Psoas muscle (tissue), 7 donors: ENCODE measurements at regions not wholly inside any gene's neighbourhood (a gene's known extent, or its start where the extent isn't known, plus 50 kb on each side); places are given as distances from the start of the nearest gene placed in this dataset.

Experiments
- ATAC-seq, 4 donors: fragments of 200-7000 bp; cut with Tn5 transposase; one replicate each; pipeline ENCODE4 v1.9.1; 2020; ENCODE audit warnings: moderate library complexity in 3 of 4, mild to moderate bottlenecking in 2 of 4
- DNase-seq, 2 donors: peaks; one replicate each; pipeline ENCODE4 v3.0.0-alpha.2; 2020
- H3K27ac ChIP-seq: fragments of 200-600 bp; one replicate; pipeline ENCODE4 v1.8.0; 2022
- H3K27me3 ChIP-seq, 3 donors: fragments of 200-600 bp in 1 of 3; one replicate each; pipeline versions ENCODE4 v1.6.1 to v1.8.0; 2013 to 2022; ENCODE audit warnings: low read length in 2 of 3, mild to moderate bottlenecking in 2 of 3, moderate library complexity in 1 of 3; ENCODE audit not compliant: insufficient read depth in 3 of 3
- H3K36me3 ChIP-seq, 2 donors: fragments of 200-600 bp in 1 of 2; one replicate each; pipeline versions ENCODE4 v1.6.1 to v1.8.0; 2013 to 2022; ENCODE audit warnings: low read depth in 1 of 2, mild to moderate bottlenecking in 1 of 2, moderate library complexity in 1 of 2; ENCODE audit not compliant: insufficient read depth in 1 of 2
- H3K4me1 ChIP-seq: fragments of 200-600 bp; one replicate; pipeline ENCODE4 v1.8.0; 2022
- H3K4me3 ChIP-seq: fragments of 200-600 bp; one replicate; pipeline ENCODE4 v1.8.0; 2022; ENCODE audit warnings: mild to moderate bottlenecking
- H3K9me3 ChIP-seq: fragments of 200-600 bp; one replicate; pipeline ENCODE4 v1.8.0; 2022
- WGBS, 3 donors: extraction: QIAGEN DNeasy Blood & Tissue Kit; methylation state at CpG; one replicate each; pipeline versions ENCODE4 v1.1.6 to v1.1.7; 2013; 5-methylcytosine and 5-hydroxymethylcytosine counted together
- intact Hi-C, 2 donors: fragments of 100-400 bp; cut with DNase I; formaldehyde crosslinking; loops; one replicate each; pipeline versions ENCODE4 v1.11.0 to v1.14.2; 2022
- TF ChIP-seq, protein P1 (sequence below): fragments of 200-600 bp; IDR thresholded peaks from one replicate; pipeline ENCODE4 v1.8.0; 2022; ENCODE audit warnings: antibody characterized with exemption
- donor health status: healthy with polysubstance abuse.
- donor health status: DM: no; HTN: no; CAD: no; lungs with moderate emphysema.
- donor health status: Bipolar disorder and iron deficiency.
- donor health status: healthy.
- donor health status: DM: yes; HTN: yes; CAD: no.
- donor health status: DM: no; HTN: no; CAD: no.
- donor health status: DM: yes; HTN: yes; CAD: no.

- DNase-seq = no peak
- TF ChIP-seq, protein P1, sequence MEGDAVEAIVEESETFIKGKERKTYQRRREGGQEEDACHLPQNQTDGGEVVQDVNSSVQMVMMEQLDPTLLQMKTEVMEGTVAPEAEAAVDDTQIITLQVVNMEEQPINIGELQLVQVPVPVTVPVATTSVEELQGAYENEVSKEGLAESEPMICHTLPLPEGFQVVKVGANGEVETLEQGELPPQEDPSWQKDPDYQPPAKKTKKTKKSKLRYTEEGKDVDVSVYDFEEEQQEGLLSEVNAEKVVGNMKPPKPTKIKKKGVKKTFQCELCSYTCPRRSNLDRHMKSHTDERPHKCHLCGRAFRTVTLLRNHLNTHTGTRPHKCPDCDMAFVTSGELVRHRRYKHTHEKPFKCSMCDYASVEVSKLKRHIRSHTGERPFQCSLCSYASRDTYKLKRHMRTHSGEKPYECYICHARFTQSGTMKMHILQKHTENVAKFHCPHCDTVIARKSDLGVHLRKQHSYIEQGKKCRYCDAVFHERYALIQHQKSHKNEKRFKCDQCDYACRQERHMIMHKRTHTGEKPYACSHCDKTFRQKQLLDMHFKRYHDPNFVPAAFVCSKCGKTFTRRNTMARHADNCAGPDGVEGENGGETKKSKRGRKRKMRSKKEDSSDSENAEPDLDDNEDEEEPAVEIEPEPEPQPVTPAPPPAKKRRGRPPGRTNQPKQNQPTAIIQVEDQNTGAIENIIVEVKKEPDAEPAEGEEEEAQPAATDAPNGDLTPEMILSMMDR = no peak
- WGBS, 3 donors = 86 to 93% (median 91%) methylated on average over 3 of the region's 3 CpGs
- no peak for ATAC-seq
- no peaks in the 10 kb centered on the region for H3K36me3 ChIP-seq
- no peak overlapping the region for H3K4me3 ChIP-seq
- no peaks in the 10 kb centered on the region for H3K9me3 ChIP-seq
- H3K4me1 ChIP-seq = no peaks in the 10 kb centered on the region
- no peak overlapping the region for H3K27ac ChIP-seq
- intact Hi-C loops = no loop called here
- peaks cover 0 to 19% (median 6%) of the 10 kb centered on the region in 3 donors for H3K27me3 ChIP-seq
These were observed 106.1 kb upstream of the C7orf33 start for GRCh38 chr7:148484486-148484885.

DNA sequence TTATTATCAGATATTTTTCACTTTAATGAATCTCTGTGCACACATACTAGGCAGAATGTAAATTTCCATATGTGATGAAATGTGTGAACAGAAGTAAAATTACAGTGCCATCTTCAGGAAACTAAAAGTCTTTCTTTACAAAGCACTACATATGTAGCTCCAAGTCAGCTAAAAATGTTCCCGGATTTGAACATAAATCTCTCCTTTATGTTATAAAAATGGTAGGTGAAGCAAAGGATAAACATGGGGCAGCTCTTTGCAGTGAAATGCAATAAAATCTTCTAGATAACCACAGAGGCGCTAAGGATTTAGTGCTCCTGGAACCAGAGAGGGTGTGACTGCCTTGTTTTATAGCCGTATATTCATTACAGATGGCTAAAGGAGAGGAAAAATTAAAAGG lies 104.9 kb upstream of the C7orf33 start:
- Histone ChIP-seq H3K27me3 (peaks cover 2 to 15% (median 4%) of the 10 kb centered on the region in 3 donors), H3K4me3 (no peak overlapping the region), H3K36me3 (no peaks in the 10 kb centered on the region), H3K4me1 (no peaks in the 10 kb centered on the region), H3K9me3 (no peaks in the 10 kb centered on the region), H3K27ac (no peak overlapping the region)
- intact Hi-C loops = no loop called here
- DNase-seq (no peak), ATAC-seq (no peak)
- TF ChIP-seq, protein P1 = no peak
- WGBS, 3 donors = 52 to 54% (median 52%) methylated on average over 3 of the region's 3 CpGs

GRCh38 chr7:148486937-148487336 lies 103.6 kb upstream of the C7orf33 start:
- intact Hi-C loops = no loop called here
- no peaks in the 10 kb centered on the region for H3K9me3 ChIP-seq
- TF ChIP-seq, protein P1 = no peak
- no peak for DNase-seq
- ATAC-seq = no peak
- no peak overlapping the region for H3K4me3 ChIP-seq
- H3K36me3 ChIP-seq = no peaks in the 10 kb centered on the region
- peaks cover 3 to 8% (median 3%) of the 10 kb centered on the region in 3 donors for H3K27me3 ChIP-seq
- no peak overlapping the region for H3K27ac ChIP-seq
- WGBS, 3 donors = 96 to 97% (median 96%) methylated on average over 7 of the region's 7 CpGs
- no peaks in the 10 kb centered on the region for H3K4me1 ChIP-seq

DNA sequence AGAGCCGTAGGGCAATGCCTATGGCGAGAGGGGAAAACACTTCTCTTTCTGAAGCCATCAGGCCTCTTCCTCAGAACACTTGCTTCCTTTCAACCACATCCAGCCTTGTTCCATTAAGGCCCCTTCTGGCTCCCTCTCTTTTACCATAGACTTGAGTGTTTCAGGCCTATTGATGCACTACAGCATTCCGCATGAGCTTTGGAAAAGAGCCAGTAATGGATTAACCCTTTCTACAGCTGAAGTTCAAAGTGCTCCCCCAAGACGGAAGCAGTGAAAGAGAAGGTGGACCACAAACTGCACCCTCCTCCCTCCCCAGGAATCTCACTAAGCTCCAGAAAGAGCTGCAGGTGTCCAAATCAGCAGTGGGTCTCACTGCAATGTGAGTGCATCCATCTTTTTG lies 102.7 kb upstream of the C7orf33 start:
- Histone ChIP-seq H3K27me3 (peaks cover 0 to 3% (median 3%) of the 10 kb centered on the region in 3 donors), H3K27ac (no peak overlapping the region), H3K9me3 (no peaks in the 10 kb centered on the region), H3K36me3 (no peaks in the 10 kb centered on the region), H3K4me3 (no peak overlapping the region), H3K4me1 (no peaks in the 10 kb centered on the region)
- intact Hi-C loops = no loop called here
- TF ChIP-seq, protein P1 = no peak
- DNase-seq (no peak), ATAC-seq (no peak)
- WGBS, 3 donors = 61 to 66% (median 66%) methylated on average over 4 of the region's 4 CpGs

DNA sequence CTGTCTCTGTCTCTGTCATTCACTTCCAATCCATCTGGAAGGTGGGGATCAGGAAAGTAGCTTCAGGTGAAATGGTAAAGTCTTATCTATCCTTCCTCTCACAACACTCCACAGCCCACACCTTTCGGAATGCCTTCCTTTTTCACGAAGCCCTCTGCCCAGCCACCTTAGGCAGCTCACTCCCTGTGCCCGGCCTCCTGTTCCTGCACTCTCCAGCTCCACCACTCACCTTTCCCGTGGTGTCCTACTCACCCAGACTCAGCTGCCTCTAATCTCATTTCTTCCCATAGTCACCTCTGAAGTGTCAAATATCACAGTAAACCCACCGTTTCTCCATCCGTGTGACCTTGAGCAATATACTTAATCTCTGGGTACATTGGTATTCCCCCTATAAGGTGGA lies 100.9 kb upstream of the C7orf33 start:
- ATAC-seq = no peak

More for the DNA sequence above, 100.9 kb upstream of the C7orf33 start:
- Histone ChIP-seq H3K9me3 (no peaks in the 10 kb centered on the region), H3K4me3 (no peak overlapping the region), H3K27ac (no peak overlapping the region), H3K4me1 (no peaks in the 10 kb centered on the region), H3K27me3 (peaks cover 0 to 3% (median 0%) of the 10 kb centered on the region in 3 donors), H3K36me3 (no peaks in the 10 kb centered on the region)
- intact Hi-C loops = no loop called here
- TF ChIP-seq, protein P1 = no peak
- WGBS, 3 donors = 56 to 67% (median 63%) methylated on average over 6 of the region's 6 CpGs
- no peak for DNase-seq
